Calu3 (cell line): ENCODE measurements at regions not wholly inside any gene's neighbourhood (a gene's known extent, or its start where the extent isn't known, plus 50 kb on each side); places are given as distances from the start of the nearest gene placed in this dataset.

Experiments
- BruUV-seq: library from RNA; stranded (reverse); fragments of 400-500 nt; replicated peaks from 2 replicates; lab custom pipeline; 2021; lab: Mats Ljungman, UMichigan
- CTCF ChIA-PET: fragments of 300-600 bp; sonication (Branson Sonifier 250); formaldehyde crosslinking; loops from one replicate; lab custom pipeline; 2022; ENCODE audit warnings: antibody characterized with exemption; lab: Charles Lee
- DNase-seq: peaks from one replicate; pipeline ENCODE4 v3.0.0; 2022
- H3K27ac Mint-ChIP-seq: one replicate; pipeline ENCODE4 v1.8.0; 2022; ENCODE audit warnings: mixed read lengths; ENCODE audit not compliant: unreplicated experiment
- H3K27me3 Mint-ChIP-seq: one replicate; pipeline ENCODE4 v1.8.0; 2022; ENCODE audit warnings: mixed read lengths; ENCODE audit not compliant: unreplicated experiment
- H3K36me3 Mint-ChIP-seq: one replicate; pipeline ENCODE4 v1.8.0; 2022; ENCODE audit warnings: mild to moderate bottlenecking, moderate library complexity, mixed read lengths; ENCODE audit not compliant: insufficient read depth, unreplicated experiment
- H3K4me1 Mint-ChIP-seq: one replicate; pipeline ENCODE4 v1.8.0; 2022; ENCODE audit warnings: mild to moderate bottlenecking, low read depth, mixed read lengths; ENCODE audit not compliant: unreplicated experiment
- H3K4me3 Mint-ChIP-seq: one replicate; pipeline ENCODE4 v1.8.0; 2022; ENCODE audit warnings: mild to moderate bottlenecking, low read depth, moderate library complexity, mixed read lengths; ENCODE audit not compliant: unreplicated experiment
- H3K9me3 Mint-ChIP-seq: one replicate; pipeline ENCODE4 v1.8.0; 2022; ENCODE audit warnings: low read depth, mixed read lengths; ENCODE audit not compliant: unreplicated experiment
- CTCF ChIP-seq: fragments of 200-600 bp; IDR thresholded peaks from one replicate; pipeline ENCODE4 v1.8.0; 2022; ENCODE audit warnings: antibody characterized with exemption; ENCODE audit not compliant: unreplicated experiment
- intact Hi-C: fragments of 100-400 bp; cut with micrococcal nuclease; formaldehyde crosslinking; loops from one replicate; pipeline ENCODE4 v1.10.0; 2022; ENCODE audit not compliant: unreplicated experiment

DNA sequence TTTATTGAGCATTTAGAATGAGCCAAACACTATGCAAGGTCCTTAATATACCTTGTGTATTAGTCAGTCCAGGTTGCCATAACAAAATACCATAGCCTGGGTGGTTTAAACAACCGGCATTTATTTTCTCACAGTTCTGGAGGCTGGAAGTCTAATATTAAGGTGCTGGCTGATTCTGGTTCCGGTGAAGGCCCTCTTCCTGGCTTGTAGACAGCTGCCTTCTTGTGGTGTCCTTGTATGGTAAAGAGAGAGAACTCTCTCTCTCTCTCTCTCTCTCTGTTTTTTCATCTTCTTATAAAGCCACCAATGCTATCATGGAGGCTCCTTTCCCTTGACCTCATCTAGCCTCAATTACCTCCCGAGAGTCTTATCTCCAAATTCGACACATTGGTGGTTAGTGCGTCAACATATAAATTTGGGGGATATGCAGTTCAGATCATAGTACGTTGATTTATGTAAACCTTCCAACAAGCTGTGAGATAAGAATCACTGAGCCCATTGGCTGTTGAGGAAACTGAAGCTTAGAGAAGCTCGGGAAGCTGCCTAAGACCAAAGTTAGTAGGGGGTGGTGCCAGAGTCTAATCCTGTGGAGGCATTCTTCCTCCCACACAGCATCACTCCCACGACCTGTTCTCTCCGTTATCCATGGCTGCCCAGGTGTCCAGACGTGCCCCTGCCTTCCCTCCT lies 298.0 kb upstream of the PROK2 start:
- Mint-ChIP-seq H3K9me3 (no peaks in the 10 kb centered on the region), H3K27me3 (peaks cover 68% of the 10 kb centered on the region), H3K4me3 (no peak overlapping the region), H3K4me1 (no peaks in the 10 kb centered on the region), H3K27ac (no peak overlapping the region), H3K36me3 (no peaks in the 10 kb centered on the region)
- intact Hi-C loops, result no loop called here
- TF ChIP-seq CTCF, result no peak
- DNase-seq, result no peak
- CTCF ChIA-PET, result interaction anchor here (0.7 kb wide), 1 partner anchor 218 kb away, joined by 3 read pairs; no protein-coding TSS in a partner anchor
- BruUV-seq, result no TSS peak

- Mint-ChIP-seq H3K4me3 (no peak overlapping the region), H3K36me3 (no peaks in the 10 kb centered on the region), H3K27me3 (peaks cover 65% of the 10 kb centered on the region), H3K27ac (no peak overlapping the region), H3K9me3 (no peaks in the 10 kb centered on the region), H3K4me1 (no peaks in the 10 kb centered on the region)
- no peak for TF ChIP-seq CTCF
- intact Hi-C loops, result no loop called here
- CTCF ChIA-PET, result no interaction called here
- no peak for DNase-seq
- BruUV-seq, result no TSS peak
Measured at GRCh38 chr3:72082186-72082715, 297.3 kb upstream of the PROK2 start.

DNA sequence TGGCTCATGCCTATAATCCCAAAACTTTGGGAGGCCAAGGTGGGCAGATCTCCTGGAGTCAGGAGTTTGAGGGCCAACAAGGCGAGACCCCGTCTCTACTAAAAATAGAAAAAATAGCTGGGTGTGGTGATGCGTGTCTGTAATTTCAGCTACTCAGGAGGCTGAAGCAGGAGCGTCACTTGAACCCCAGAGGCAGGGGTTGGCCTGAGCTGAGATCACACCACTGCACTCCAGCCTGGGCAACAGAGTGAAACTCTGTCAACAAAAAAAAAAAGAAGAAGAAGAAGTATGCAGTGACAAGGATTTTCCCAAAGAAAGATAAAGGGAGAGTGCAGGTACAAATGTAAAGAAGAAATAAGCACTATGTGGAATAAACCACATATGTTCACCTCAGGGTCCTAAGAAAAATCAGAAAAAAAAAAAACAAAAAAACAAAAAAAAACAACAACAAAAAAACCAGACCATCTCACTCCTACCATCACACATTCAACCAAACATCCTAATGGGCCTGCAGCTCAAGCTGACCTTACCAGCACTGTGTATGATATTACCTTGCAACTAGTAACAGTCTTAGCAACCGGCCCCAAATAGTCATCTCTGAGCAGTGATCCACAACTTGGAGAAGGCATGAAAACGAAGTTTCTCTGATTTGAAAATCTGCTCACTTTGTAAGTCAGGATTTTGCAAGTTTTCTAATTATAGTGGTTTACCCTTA lies 296.7 kb upstream of the PROK2 start:
- no peak for TF ChIP-seq CTCF
- BruUV-seq, result no TSS peak
- peaks cover 59% of the 10 kb centered on the region for H3K27me3 Mint-ChIP-seq
- intact Hi-C loops, result no loop called here
- CTCF ChIA-PET, result no interaction called here
- no peaks in the 10 kb centered on the region for H3K9me3 Mint-ChIP-seq
- no peaks in the 10 kb centered on the region for H3K4me1 Mint-ChIP-seq
- no peak overlapping the region for H3K27ac Mint-ChIP-seq
- no peaks in the 10 kb centered on the region for H3K36me3 Mint-ChIP-seq
- no peak overlapping the region for H3K4me3 Mint-ChIP-seq
- no peak for DNase-seq

DNA sequence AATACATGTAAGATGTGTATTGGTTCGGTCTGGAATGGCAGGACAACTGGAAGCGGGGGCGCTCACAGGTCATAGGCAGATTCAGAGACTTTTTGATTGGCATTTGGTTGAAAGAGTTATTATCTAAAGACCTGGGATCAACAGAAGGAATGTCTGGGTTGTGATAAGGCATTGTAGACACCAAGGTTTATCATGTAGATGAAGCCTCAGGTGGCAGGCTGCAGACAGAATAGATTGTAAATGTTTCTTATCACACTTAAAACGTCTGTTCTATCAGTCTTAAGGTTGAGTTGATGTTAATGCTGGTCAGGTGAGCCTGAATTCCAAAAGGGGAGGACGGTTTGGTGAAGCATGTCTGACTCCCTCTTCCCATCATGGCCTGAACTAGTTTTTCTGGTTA lies 295.9 kb upstream of the PROK2 start:
- CTCF ChIA-PET, result no interaction called here
- DNase-seq, result no peak
- TF ChIP-seq CTCF, result no peak
- BruUV-seq, result no TSS peak
- intact Hi-C loops, result no loop called here
- H3K36me3 Mint-ChIP-seq, result no peaks in the 10 kb centered on the region
- H3K4me3 Mint-ChIP-seq, result no peak overlapping the region
- no peaks in the 10 kb centered on the region for H3K9me3 Mint-ChIP-seq
- peaks cover 2% of the 10 kb centered on the region for H3K4me1 Mint-ChIP-seq
- H3K27me3 Mint-ChIP-seq, result peaks cover 55% of the 10 kb centered on the region
- H3K27ac Mint-ChIP-seq, result no peak overlapping the region
